Stomach (tissue), 8 donors: ENCODE measurements at regions not wholly inside any gene's neighbourhood (a gene's known extent, or its start where the extent isn't known, plus 50 kb on each side); places are given as distances from the start of the nearest gene placed in this dataset.

Experiments
- DNase-seq, 2 donors: peaks; one replicate each; pipeline versions ENCODE4 v3.0.0 to v3.0.0-alpha.2; 2013 to 2019
- H3K27ac ChIP-seq, 5 donors: fragments of 200-600 bp in 4 of 5; sonication (generic) in 4 of 5; one replicate each; pipeline ENCODE4 v1.5.1; 2013 to 2019; ENCODE audit warnings: mild to moderate bottlenecking in 1 of 5, moderate library complexity in 1 of 5
- H3K27me3 ChIP-seq, 3 donors: fragments of 200-600 bp; sonication (generic); one replicate each; pipeline ENCODE4 v1.5.1; 2017 to 2019; ENCODE audit warnings: mixed run types in 1 of 3
- H3K36me3 ChIP-seq, 4 donors: fragments of 200-600 bp; sonication (generic); 1 replicate in 3 of 4; 2 replicates in 1 of 4; pipeline ENCODE4 v1.5.1; 2016 to 2019
- H3K4me1 ChIP-seq, 4 donors: fragments of 200-600 bp; sonication (generic); one replicate each; pipeline ENCODE4 v1.5.1; 2016 to 2019
- H3K4me3 ChIP-seq, 4 donors: fragments of 200-600 bp; sonication (generic) in 3 of 4; one replicate each; pipeline ENCODE4 v1.5.1; 2016 to 2019; ENCODE audit warnings: mild to moderate bottlenecking in 1 of 4
- H3K9me3 ChIP-seq, 4 donors: fragments of 200-600 bp; sonication (generic); one replicate each; pipeline ENCODE4 v1.5.1; 2016 to 2019
- CTCF ChIP-seq, 7 experiments: fragments of 450-650 bp in 4 of 7; fragments of 200-600 bp in 3 of 7; sonication (generic) in 3 of 7; IDR thresholded peaks; one replicate each; pipeline ENCODE4 v1.5.1; 2016 to 2019; ENCODE audit warnings: antibody characterized with exemption in 7 of 7, control low read depth in 2 of 7, mild to moderate bottlenecking in 1 of 7
- EP300 ChIP-seq: sonication (generic); formaldehyde crosslinking; IDR thresholded peaks from one replicate; pipeline ENCODE4 v1.6.1; 2017; ENCODE audit warnings: antibody characterized with exemption
- POLR2A ChIP-seq, 4 donors: fragments of 450-650 bp; IDR thresholded peaks; one replicate each; pipeline ENCODE4 v1.6.1; 2016; ENCODE audit warnings: antibody characterized with exemption in 4 of 4, control low read depth in 2 of 4, mild to moderate bottlenecking in 1 of 4, moderate library complexity in 1 of 4
- POLR2AphosphoS5 ChIP-seq, 3 donors: sonication (generic); formaldehyde crosslinking; IDR thresholded peaks; one replicate each; pipeline ENCODE4 v1.6.1; 2016; ENCODE audit warnings: antibody characterized with exemption in 3 of 3
- WGBS, 5 donors: extraction: QIAGEN DNeasy Blood & Tissue Kit in 3 of 5; methylation state at CpG; one replicate each; pipeline versions ENCODE4 v1.1.5 to v1.1.7; 2013 to 2018; 5-methylcytosine and 5-hydroxymethylcytosine counted together
- intact Hi-C: fragments of 100-400 bp; cut with DNase I; formaldehyde crosslinking; loops from one replicate; pipeline ENCODE4 v1.15.1; 2023; ENCODE audit warnings: low total_unique reads
- donor health status: healthy with polysubstance abuse.
- donor health status: Bipolar disorder and iron deficiency.
- donor health status: healthy.

- no peaks in the 10 kb centered on the region for H3K36me3 ChIP-seq
- no peaks in the 10 kb centered on the region for H3K9me3 ChIP-seq
- WGBS, 5 donors, result 79 to 89% (median 86%) methylated on average over 3 of the region's 3 CpGs
- intact Hi-C loops, result no loop called here
- H3K27me3 ChIP-seq, result no peaks in the 10 kb centered on the region
- TF ChIP-seq EP300 (no peak), POLR2A (IDR thresholded peaks at IDR 0.05) (no peak), POLR2AphosphoS5 (IDR thresholded peaks at IDR 0.05) (no peak), CTCF (IDR thresholded peaks at IDR 0.05) (no peak)
- no peak overlapping the region for H3K27ac ChIP-seq
- no peak overlapping the region for H3K4me3 ChIP-seq
- no peak for DNase-seq
- peaks cover 0 to 18% (median 0%) of the 10 kb centered on the region in 4 donors for H3K4me1 ChIP-seq
These were observed 89.1 kb upstream of the IVNS1ABP start for GRCh38 chr1:185406006-185406690.

GRCh38 chr1:185404907-185405568, 88.0 kb upstream of the IVNS1ABP start:
- H3K4me3 ChIP-seq, result peak overlapping the region in 1 of 4 donors; percentile 20

GRCh38 chr1:185404291-185404690, 87.2 kb upstream of the IVNS1ABP start:
- no peaks in the 10 kb centered on the region for H3K9me3 ChIP-seq
- intact Hi-C loops, result no loop called here
- 4 to 41% (median 35%) methylated on average over 6 to 12 of the region's 12 CpGs for WGBS, 5 donors
- peak in 1 of 2 donors; percentile 34 for DNase-seq
- no peaks in the 10 kb centered on the region for H3K27me3 ChIP-seq
- peak overlapping the region in 3 of 4 donors; percentile 9 to 20 (median 20) for H3K4me3 ChIP-seq
- no peak overlapping the region for H3K27ac ChIP-seq
- no peaks in the 10 kb centered on the region for H3K36me3 ChIP-seq
- H3K4me1 ChIP-seq, result peaks cover 0 to 12% (median 3%) of the 10 kb centered on the region in 4 donors
- no peak for TF ChIP-seq EP300
- no peak for TF ChIP-seq CTCF (IDR thresholded peaks at IDR 0.05)
- TF ChIP-seq POLR2AphosphoS5 (IDR thresholded peaks at IDR 0.05), result no peak
- no peak for TF ChIP-seq POLR2A (IDR thresholded peaks at IDR 0.05)

More at GRCh38 chr1:185404907-185405568, 88.0 kb upstream of the IVNS1ABP start:
- H3K9me3 ChIP-seq, result no peaks in the 10 kb centered on the region
- H3K27me3 ChIP-seq, result no peaks in the 10 kb centered on the region
- DNase-seq, result no peak
- H3K36me3 ChIP-seq, result no peaks in the 10 kb centered on the region
- 67 to 75% (median 69%) methylated on average over 6 of the region's 6 CpGs for WGBS, 5 donors
- H3K27ac ChIP-seq, result no peak overlapping the region
- H3K4me1 ChIP-seq, result peaks cover 0 to 17% (median 3%) of the 10 kb centered on the region in 4 donors
- intact Hi-C loops, result no loop called here
- TF ChIP-seq POLR2A (IDR thresholded peaks at IDR 0.05), result no peak
- no peak for TF ChIP-seq EP300
- TF ChIP-seq POLR2AphosphoS5 (IDR thresholded peaks at IDR 0.05), result no peak
- TF ChIP-seq CTCF (IDR thresholded peaks at IDR 0.05), result no peak

- Histone ChIP-seq H3K36me3 (no peaks in the 10 kb centered on the region), H3K4me1 (peaks cover 0 to 12% (median 3%) of the 10 kb centered on the region in 4 donors), H3K27ac (no peak overlapping the region), H3K9me3 (no peaks in the 10 kb centered on the region), H3K27me3 (no peaks in the 10 kb centered on the region), H3K4me3 (no peak overlapping the region)
- WGBS, 5 donors, result 91 to 93% (median 91%) methylated on average over 3 of the region's 3 CpGs
- no peak for TF ChIP-seq POLR2AphosphoS5 (IDR thresholded peaks at IDR 0.05)
- no peak for TF ChIP-seq EP300
- no peak for TF ChIP-seq POLR2A (IDR thresholded peaks at IDR 0.05)
- TF ChIP-seq CTCF (IDR thresholded peaks at IDR 0.05), result no peak
- no peak for DNase-seq
- intact Hi-C loops, result no loop called here
These were observed 85.9 kb upstream of the IVNS1ABP start for GRCh38 chr1:185402930-185403329.
